ENCODE measurements at regions not wholly inside any gene's neighbourhood (a gene's known extent, or its start where the extent isn't known, plus 50 kb on each side); places are given as distances from the start of the nearest gene placed in this dataset.
A peak's percentile ranks its signal among the peaks of the same experiment; 100 is the strongest.

GRCh38 chr20:22686097-22686496 lies 101.7 kb upstream of the FOXA2 start:
- H3K4me1 Mint-ChIP-seq (ENCODE audit: low read depth), result peaks cover 14% of the 10 kb centered on the region
- H3K27me3 Mint-ChIP-seq, result peaks cover 8% of the 10 kb centered on the region
- no peak for TF ChIP-seq CTCF (IDR thresholded peaks at IDR 0.05; ENCODE audit: unreplicated experiment)
- no peaks in the 10 kb centered on the region for H3K36me3 Mint-ChIP-seq (ENCODE audit: insufficient read depth)
- H3K9me3 Mint-ChIP-seq (ENCODE audit: low read depth), result peaks cover 3% of the 10 kb centered on the region
- no peak for DNase-seq (ENCODE audit: low spot score, unreplicated experiment)
- H3K4me3 Mint-ChIP-seq (ENCODE audit: low read depth), result no peak overlapping the region
- H3K27ac Mint-ChIP-seq, result peak overlapping the region; percentile 19

DNA sequence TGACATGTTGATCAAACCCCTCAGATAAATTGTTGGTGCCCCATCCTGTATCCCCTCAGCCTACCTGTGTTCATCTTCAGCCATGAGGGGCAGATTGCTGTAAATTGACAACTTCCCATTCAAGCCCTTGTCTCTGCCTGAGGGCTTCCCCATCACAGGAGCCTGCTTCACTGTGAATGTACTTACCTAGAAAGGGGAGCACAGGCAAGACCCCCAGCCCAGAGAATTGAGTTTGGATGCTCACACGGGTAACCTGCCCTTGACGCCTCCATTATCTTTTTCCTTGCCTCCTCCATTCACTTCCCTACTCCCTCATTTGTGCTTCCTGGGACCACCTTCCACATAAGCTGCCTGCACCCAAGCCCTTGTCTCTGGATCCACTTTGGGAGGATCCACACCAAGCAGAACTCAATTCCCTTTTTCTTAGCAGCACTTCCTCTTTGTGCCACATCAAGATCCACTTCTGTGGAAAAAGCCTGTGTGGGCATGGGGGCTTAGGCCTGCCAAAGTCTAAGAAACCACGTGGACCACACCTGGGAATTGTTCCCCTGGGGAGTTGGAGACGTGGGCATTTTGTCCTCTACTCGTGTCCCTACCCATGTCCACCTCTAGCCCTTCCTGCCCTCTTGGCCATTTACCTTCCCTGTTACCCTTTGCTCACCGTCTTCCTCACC lies 103.4 kb upstream of the FOXA2 start:
- Mint-ChIP-seq H3K9me3 (ENCODE audit: low read depth) (peaks cover 3% of the 10 kb centered on the region), H3K4me1 (ENCODE audit: low read depth) (peaks cover 8% of the 10 kb centered on the region), H3K36me3 (ENCODE audit: insufficient read depth) (no peaks in the 10 kb centered on the region), H3K27me3 (peaks cover 8% of the 10 kb centered on the region), H3K4me3 (ENCODE audit: low read depth) (no peak overlapping the region), H3K27ac (no peak overlapping the region)
- no peak for TF ChIP-seq CTCF (IDR thresholded peaks at IDR 0.05; ENCODE audit: unreplicated experiment)
- DNase-seq (ENCODE audit: low spot score, unreplicated experiment), result no peak

DNA sequence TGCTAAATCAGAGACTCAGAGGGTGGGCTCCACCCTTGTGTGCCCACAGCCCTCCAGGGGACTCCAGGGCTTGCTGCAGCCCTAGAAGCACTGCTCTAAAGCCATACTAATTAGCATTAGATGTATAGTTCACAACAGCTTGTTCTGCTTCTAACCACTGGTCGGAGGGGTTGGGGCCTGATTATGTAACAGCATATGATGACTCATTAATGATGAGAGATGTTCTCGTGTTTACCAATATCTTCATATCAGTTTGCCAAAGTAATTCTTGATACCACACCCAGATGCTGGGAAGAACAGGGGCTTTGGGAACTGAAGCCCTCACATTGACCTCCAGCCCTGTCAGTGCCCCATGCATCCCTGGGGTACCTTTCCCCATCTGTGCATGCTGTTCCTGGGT lies 104.1 kb upstream of the FOXA2 start:
- no peak overlapping the region for H3K4me3 Mint-ChIP-seq (ENCODE audit: low read depth)
- TF ChIP-seq CTCF (IDR thresholded peaks at IDR 0.05; ENCODE audit: unreplicated experiment), result no peak
- no peaks in the 10 kb centered on the region for H3K36me3 Mint-ChIP-seq (ENCODE audit: insufficient read depth)
- no peak overlapping the region for H3K27ac Mint-ChIP-seq
- peaks cover 6% of the 10 kb centered on the region for H3K4me1 Mint-ChIP-seq (ENCODE audit: low read depth)
- peaks cover 3% of the 10 kb centered on the region for H3K9me3 Mint-ChIP-seq (ENCODE audit: low read depth)
- peaks cover 8% of the 10 kb centered on the region for H3K27me3 Mint-ChIP-seq
- DNase-seq (ENCODE audit: low spot score, unreplicated experiment), result no peak

DNA sequence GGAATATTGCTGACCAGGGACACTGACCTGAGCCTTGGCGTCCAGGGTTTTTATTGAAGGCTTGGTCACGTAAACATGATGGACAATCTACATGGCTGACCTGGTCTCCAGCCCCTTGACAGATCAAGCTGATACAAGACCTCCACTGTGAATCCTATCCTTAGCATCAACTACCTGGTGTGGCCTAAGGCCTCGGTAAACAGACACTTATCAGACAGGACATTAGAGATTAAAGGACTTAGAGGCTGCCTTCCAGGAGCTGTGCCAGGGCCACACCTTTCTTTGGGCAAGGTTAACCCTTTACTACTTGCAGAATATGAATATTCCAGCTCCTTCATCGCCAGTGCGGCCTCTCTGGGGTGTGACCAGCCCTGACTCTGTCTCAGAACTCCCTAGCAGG lies 104.9 kb upstream of the FOXA2 start:
- no peak overlapping the region for H3K27ac Mint-ChIP-seq
- no peak for TF ChIP-seq CTCF (IDR thresholded peaks at IDR 0.05; ENCODE audit: unreplicated experiment)
- H3K4me3 Mint-ChIP-seq (ENCODE audit: low read depth), result no peak overlapping the region
- no peaks in the 10 kb centered on the region for H3K36me3 Mint-ChIP-seq (ENCODE audit: insufficient read depth)
- peaks cover 3% of the 10 kb centered on the region for H3K9me3 Mint-ChIP-seq (ENCODE audit: low read depth)
- no peak for DNase-seq (ENCODE audit: low spot score, unreplicated experiment)
- H3K27me3 Mint-ChIP-seq, result peaks cover 8% of the 10 kb centered on the region
- H3K4me1 Mint-ChIP-seq (ENCODE audit: low read depth), result peaks cover 3% of the 10 kb centered on the region

- peaks cover 3% of the 10 kb centered on the region for H3K4me1 Mint-ChIP-seq (ENCODE audit: low read depth)
Observed at GRCh38 chr20:22690000-22690399, 105.6 kb upstream of the FOXA2 start.

More at GRCh38 chr20:22690000-22690399, 105.6 kb upstream of the FOXA2 start:
- Mint-ChIP-seq H3K9me3 (ENCODE audit: low read depth) (peaks cover 3% of the 10 kb centered on the region), H3K4me3 (ENCODE audit: low read depth) (no peak overlapping the region), H3K36me3 (ENCODE audit: insufficient read depth) (no peaks in the 10 kb centered on the region), H3K27me3 (peaks cover 8% of the 10 kb centered on the region), H3K27ac (no peak overlapping the region)
- DNase-seq (ENCODE audit: low spot score, unreplicated experiment), result no peak
- no peak for TF ChIP-seq CTCF (IDR thresholded peaks at IDR 0.05; ENCODE audit: unreplicated experiment)
